Stimulated activated CD8-positive, alpha-beta memory T cell treated with anti-CD3 and anti-CD28 coated beads, Interleukin-7, amount 100 ng/mL, for 1 hour (primary cell): ENCODE measurements at regions not wholly inside any gene's neighbourhood (a gene's known extent, or its start where the extent isn't known, plus 50 kb on each side); places are given as distances from the start of the nearest gene placed in this dataset.
"Not testable (repeated sequence)": the region's sequence is repeated elsewhere in the genome, so short reads cannot be mapped to it uniquely, and the experiment has no call there.

Experiments
- DNase-seq, 2 donors: peaks; one replicate each; pipeline ENCODE4 v3.0.0-alpha.2; 2020; ENCODE audit warnings: low read depth in 2 of 2

GRCh38 chr7:121620953-121621606 is 225.0 kb upstream of the FAM3C start:
- no peak for DNase-seq

- no peak for DNase-seq
These were observed 224.1 kb upstream of the FAM3C start for GRCh38 chr7:121620206-121620605.

GRCh38 chr7:121618182-121618581 is 222.1 kb upstream of the FAM3C start:
- DNase-seq = no peak

- no peak for DNase-seq
These were observed 214.1 kb upstream of the FAM3C start for GRCh38 chr7:121610243-121610642.

GRCh38 chr7:121609208-121609607 is 213.1 kb upstream of the FAM3C start:
- no peak for DNase-seq

- no peak for DNase-seq
These were observed 212.7 kb upstream of the FAM3C start for GRCh38 chr7:121608785-121609184.

GRCh38 chr7:121608183-121608582 is 212.1 kb upstream of the FAM3C start:
- not testable (repeated sequence) for DNase-seq

- DNase-seq = no peak
These were observed 209.2 kb upstream of the FAM3C start for GRCh38 chr7:121605317-121605680.

- no peak for DNase-seq
These were observed 208.7 kb upstream of the FAM3C start for GRCh38 chr7:121604627-121605316.

- no peak for DNase-seq
These were observed 207.8 kb upstream of the FAM3C start for GRCh38 chr7:121603886-121604285.

GRCh38 chr7:121599887-121600286 is 203.8 kb upstream of the FAM3C start:
- no peak for DNase-seq

GRCh38 chr7:121595758-121596696 is 199.9 kb upstream of the FAM3C start:
- DNase-seq = no peak

- DNase-seq = no peak
These were observed 195.8 kb upstream of the FAM3C start for GRCh38 chr7:121591926-121592325.

GRCh38 chr7:121587435-121587834 is 191.3 kb upstream of the FAM3C start:
- no peak for DNase-seq

- DNase-seq = no peak
These were observed 186.2 kb upstream of the FAM3C start for GRCh38 chr7:121582258-121582657.

- no peak for DNase-seq
These were observed 183.5 kb upstream of the FAM3C start for GRCh38 chr7:121579639-121580038.

GRCh38 chr7:121578669-121579068 is 182.6 kb upstream of the FAM3C start:
- no peak for DNase-seq

- no peak for DNase-seq
These were observed 180.2 kb upstream of the FAM3C start for GRCh38 chr7:121576148-121576917.

GRCh38 chr7:121575194-121575765 is 179.2 kb upstream of the FAM3C start:
- DNase-seq = no peak

- no peak for DNase-seq
These were observed 178.0 kb upstream of the FAM3C start for GRCh38 chr7:121574109-121574508.

GRCh38 chr7:121572615-121573014 is 176.5 kb upstream of the FAM3C start:
- no peak for DNase-seq
